GM12878 (cell line): ENCODE measurements at regions not wholly inside any gene's neighbourhood (a gene's known extent, or its start where the extent isn't known, plus 50 kb on each side); places are given as distances from the start of the nearest gene placed in this dataset.

ENCODE experiments used
- ATAC-seq: fragments of 200-7000 bp; cut with Tn5 transposase; 3 replicates; pipeline ENCODE4 v1.9.1; 2020; ENCODE audit warnings: mild to moderate bottlenecking, moderate library complexity
- BruUV-seq: library from RNA; stranded (reverse); fragments of 400-500 nt; replicated peaks from 2 replicates; lab custom pipeline; 2021; lab: Mats Ljungman, UMichigan
- CTCF ChIA-PET: fragments of 300-600 bp; sonication (Branson Sonifier 250); formaldehyde crosslinking; extraction: SDS; loops from one replicate; lab custom pipeline; 2021; ENCODE audit warnings: inconsistent platforms; lab: Yijun Ruan, JAX
- POLR2A ChIA-PET: fragments of 350-600 bp; formaldehyde crosslinking; extraction: SDS; loops from one replicate; lab custom pipeline; 2021; ENCODE audit warnings: inconsistent platforms; lab: Charles Lee
- RAD21 ChIA-PET: fragments of 300-600 bp; sonication (Branson Sonifier 250); formaldehyde crosslinking; loops from one replicate; lab custom pipeline; 2023; ENCODE audit warnings: antibody characterized with exemption; ENCODE audit not compliant: unreplicated experiment; lab: Charles Lee
- SMC1A ChIA-PET: fragments of 300-600 bp; sonication (Branson Sonifier 250); formaldehyde crosslinking; loops from one replicate; lab custom pipeline; 2023; ENCODE audit not compliant: unreplicated experiment, uncharacterized antibody; lab: Charles Lee
- DNase-seq: peaks from one replicate; pipeline ENCODE4 v3.0.0-alpha.2; 2011; ENCODE audit warnings: low read depth, low spot score
- FAIRE-seq: peaks from 3 replicates; lab custom pipeline; 2011; peaks lifted over from hg19 to GRCh38; lab: Jason Lieb, UNC
- H2AFZ ChIP-seq: 2 replicates; pipeline ENCODE4 v1.6.0; 2011; ENCODE audit warnings: low read depth, low read length, control low read depth; ENCODE audit not compliant: control insufficient read depth
- H3K27ac ChIP-seq: 2 replicates; pipeline ENCODE4 v1.5.1; 2011; ENCODE audit warnings: control low read depth; ENCODE audit not compliant: control insufficient read depth, insufficient read depth
- H3K27me3 ChIP-seq, 2 experiments: replicated peaks in 1 of 2; 2 replicates each; pipeline versions ENCODE4 v1.6.0 to v1.6.1; 2011; ENCODE audit warnings: low read length in 1 of 2; ENCODE audit not compliant: control insufficient read depth in 2 of 2, insufficient read depth in 2 of 2
- H3K36me3 ChIP-seq, 2 experiments: 2 replicates each; pipeline ENCODE4 v1.5.1; 2011; ENCODE audit warnings: low read length in 1 of 2; ENCODE audit not compliant: control insufficient read depth in 2 of 2, insufficient read depth in 2 of 2
- H3K4me1 ChIP-seq: 2 replicates; pipeline ENCODE4 v1.6.1; 2011; ENCODE audit warnings: mild to moderate bottlenecking, low read length, moderate library complexity, mixed read lengths; ENCODE audit not compliant: control insufficient read depth, insufficient read depth
- H3K4me2 ChIP-seq: 2 replicates; pipeline ENCODE4 v1.6.0; 2011; ENCODE audit warnings: control low read depth; ENCODE audit not compliant: control insufficient read depth, insufficient read depth
- H3K4me3 ChIP-seq: fragments of 200-600 bp; sonication (generic); 2 replicates; pipeline ENCODE4 v1.5.1; 2016
- H3K79me2 ChIP-seq: 2 replicates; pipeline ENCODE4 v1.6.0; 2011; ENCODE audit warnings: low read length; ENCODE audit not compliant: control insufficient read depth, insufficient read depth
- H3K9ac ChIP-seq: 2 replicates; pipeline ENCODE4 v1.8.0; 2011; ENCODE audit warnings: low read length, control low read depth, mixed read lengths; ENCODE audit not compliant: control insufficient read depth, insufficient read depth
- H3K9me3 ChIP-seq: replicated peaks from 3 replicates; pipeline ENCODE4 v1.5.1; 2011; ENCODE audit warnings: mild to moderate bottlenecking, low read length; ENCODE audit not compliant: control insufficient read depth, insufficient read depth
- H4K20me1 ChIP-seq: 2 replicates; pipeline ENCODE4 v1.6.0; 2011; ENCODE audit not compliant: control insufficient read depth, insufficient read depth
- GABPA ChIP-seq: IDR thresholded peaks from 2 replicates; pipeline ENCODE4 v1.6.1; 2014; ENCODE audit warnings: antibody characterized with exemption, low read depth, mild to moderate bottlenecking, inconsistent platforms
- KAT2A ChIP-seq: conservative IDR thresholded peaks from 2 replicates; pipeline ENCODE4 v1.6.1; 2011; ENCODE audit warnings: low read depth, low read length; ENCODE audit not compliant: control insufficient read depth
- NFXL1 ChIP-seq: fragments of 450-650 bp; IDR thresholded peaks from 2 replicates; pipeline ENCODE4 v1.6.1; 2017; ENCODE audit warnings: antibody characterized with exemption, mild to moderate bottlenecking, borderline replicate concordance
- POLR2AphosphoS5 ChIP-seq: IDR thresholded peaks from 2 replicates; pipeline ENCODE4 v1.6.1; 2011; ENCODE audit warnings: mild to moderate bottlenecking, low read length, inconsistent platforms
- RB1 ChIP-seq: fragments of 450-650 bp; formaldehyde crosslinking; IDR thresholded peaks from 2 replicates; pipeline ENCODE4 v1.6.1; 2017; ENCODE audit warnings: mild to moderate bottlenecking, borderline replicate concordance
- RELA ChIP-seq: fragments of 450-650 bp; IDR thresholded peaks from 2 replicates; pipeline ENCODE4 v1.8.0; 2014; ENCODE audit warnings: borderline replicate concordance; ENCODE audit not compliant: partially characterized antibody
- STAT3 ChIP-seq: IDR thresholded peaks from 2 replicates; pipeline ENCODE4 v1.6.1; 2011; ENCODE audit warnings: low read depth, low read length, improper control_type of control experiment
- ZNF207 ChIP-seq: fragments of 450-650 bp; IDR thresholded peaks from 2 replicates; pipeline ENCODE4 v1.6.1; 2014; ENCODE audit warnings: antibody characterized with exemption, mild to moderate bottlenecking, borderline replicate concordance
- ZNF24 ChIP-seq: fragments of 450-650 bp; IDR thresholded peaks from 2 replicates; pipeline ENCODE4 v1.6.1; 2017; ENCODE audit warnings: antibody characterized with exemption, mild to moderate bottlenecking
- WGBS: methylation state at CpG from one replicate; pipeline ENCODE4 v1.1.6; 2016; ENCODE audit warnings: low lambda C conversion rate; ENCODE audit not compliant: insufficient replicate concordance, insufficient coverage; ENCODE audit errors: missing lambda C conversion rate; 5-methylcytosine and 5-hydroxymethylcytosine counted together
- in situ Hi-C: fragments of 300-500 bp; cut with MboI; formaldehyde crosslinking; loops from 9 replicates; pipeline ENCODE4 v1.14.3; 2018; ENCODE audit warnings: mixed read lengths
- intact Hi-C: fragments of 100-400 bp; cut with micrococcal nuclease; formaldehyde crosslinking; loops from one replicate; pipeline ENCODE4 v1.14.2; 2022; ENCODE audit not compliant: unreplicated experiment
- TF ChIP-seq, protein P1 (sequence below): fragments of 450-650 bp; IDR thresholded peaks from 2 replicates; pipeline ENCODE4 v1.6.1; 2017; ENCODE audit warnings: borderline replicate concordance
- TF ChIP-seq, protein P2 (sequence below): fragments of 450-650 bp; IDR thresholded peaks from 2 replicates; pipeline ENCODE4 v1.6.1; 2016; ENCODE audit warnings: mild to moderate bottlenecking, moderate library complexity, borderline replicate concordance
- TF ChIP-seq, protein P3 (sequence below): fragments of 450-650 bp; formaldehyde crosslinking; IDR thresholded peaks from 2 replicates; pipeline ENCODE4 v1.4.0; 2022; ENCODE audit warnings: mild to moderate bottlenecking, moderate library complexity
- TF ChIP-seq, protein P4 (sequence below): fragments of 450-650 bp; IDR thresholded peaks from 2 replicates; pipeline ENCODE4 v1.6.1; 2016; ENCODE audit warnings: mild to moderate bottlenecking

DNA sequence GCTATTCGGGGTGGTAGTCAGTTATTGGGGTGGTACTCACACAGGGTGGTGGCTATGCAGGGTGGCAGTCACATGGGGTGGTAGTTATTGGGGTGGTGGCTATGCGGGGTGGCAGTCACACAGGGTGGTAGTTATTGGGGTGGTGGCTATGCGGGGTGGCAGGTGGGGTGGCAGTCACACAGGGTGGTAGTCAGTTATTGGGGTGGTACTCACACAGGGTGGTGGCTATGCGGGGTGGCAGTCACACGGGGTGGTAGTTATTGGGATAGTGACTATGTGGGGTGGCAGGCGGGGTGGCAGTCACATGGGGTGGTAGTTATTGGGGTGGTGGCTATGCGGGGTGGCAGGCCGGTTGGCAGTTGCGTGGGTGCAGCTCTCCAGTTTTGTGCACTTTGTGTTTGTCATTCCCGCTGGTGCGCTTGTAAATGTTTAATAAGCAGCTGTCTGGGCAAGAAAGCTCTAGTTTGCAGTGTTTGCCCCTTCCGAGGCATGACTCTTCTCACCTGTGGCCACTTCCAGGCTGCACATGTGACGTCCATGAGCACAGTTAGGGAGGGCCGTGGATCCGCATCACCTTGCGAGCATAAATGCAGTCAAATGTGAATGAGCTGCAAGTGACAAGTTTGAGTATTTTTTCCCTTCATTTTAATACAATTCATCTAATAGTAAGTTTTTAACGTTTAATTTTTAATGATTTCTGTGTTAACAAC is 219.0 kb upstream of the CST7 start:
- ATAC-seq (no peak), FAIRE-seq (no peak), DNase-seq (no peak)
- in situ Hi-C loops, result no loop called here
- Histone ChIP-seq H3K4me2 (no peak overlapping the region), H3K4me3 (no peak overlapping the region), H2AFZ (no peak overlapping the region), H3K9me3 (no peaks in the 10 kb centered on the region), H3K9ac (no peak overlapping the region), H3K4me1 (no peaks in the 10 kb centered on the region), H3K27ac (no peak overlapping the region), H3K79me2 (no peaks in the 10 kb centered on the region), H3K27me3 (no peaks in the 10 kb centered on the region; a peak in 1 of 4 replicates), H4K20me1 (no peaks in the 10 kb centered on the region), H3K36me3 (no peaks in the 10 kb centered on the region)
- ChIA-PET POLR2A (no interaction called here), SMC1A (no interaction called here), CTCF (interaction anchor here (1.1 kb wide), 1 partner anchor 53 kb away, joined by 3 read pairs; no protein-coding TSS in a partner anchor), RAD21 (no interaction called here)
- intact Hi-C loops, result no loop called here
- BruUV-seq, result no TSS peak
- WGBS, result 55% methylated on average over 11 of the region's 17 CpGs
- TF ChIP-seq RELA (no peak), POLR2AphosphoS5 (no peak), KAT2A (no peak), GABPA (no peak), STAT3 (no peak), NFXL1 (no peak), ZNF207 (no peak), RB1 (no peak), ZNF24 (no peak)
- TF ChIP-seq, protein P1, sequence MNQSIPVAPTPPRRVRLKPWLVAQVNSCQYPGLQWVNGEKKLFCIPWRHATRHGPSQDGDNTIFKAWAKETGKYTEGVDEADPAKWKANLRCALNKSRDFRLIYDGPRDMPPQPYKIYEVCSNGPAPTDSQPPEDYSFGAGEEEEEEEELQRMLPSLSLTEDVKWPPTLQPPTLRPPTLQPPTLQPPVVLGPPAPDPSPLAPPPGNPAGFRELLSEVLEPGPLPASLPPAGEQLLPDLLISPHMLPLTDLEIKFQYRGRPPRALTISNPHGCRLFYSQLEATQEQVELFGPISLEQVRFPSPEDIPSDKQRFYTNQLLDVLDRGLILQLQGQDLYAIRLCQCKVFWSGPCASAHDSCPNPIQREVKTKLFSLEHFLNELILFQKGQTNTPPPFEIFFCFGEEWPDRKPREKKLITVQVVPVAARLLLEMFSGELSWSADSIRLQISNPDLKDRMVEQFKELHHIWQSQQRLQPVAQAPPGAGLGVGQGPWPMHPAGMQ, result no peak
- TF ChIP-seq, protein P2, sequence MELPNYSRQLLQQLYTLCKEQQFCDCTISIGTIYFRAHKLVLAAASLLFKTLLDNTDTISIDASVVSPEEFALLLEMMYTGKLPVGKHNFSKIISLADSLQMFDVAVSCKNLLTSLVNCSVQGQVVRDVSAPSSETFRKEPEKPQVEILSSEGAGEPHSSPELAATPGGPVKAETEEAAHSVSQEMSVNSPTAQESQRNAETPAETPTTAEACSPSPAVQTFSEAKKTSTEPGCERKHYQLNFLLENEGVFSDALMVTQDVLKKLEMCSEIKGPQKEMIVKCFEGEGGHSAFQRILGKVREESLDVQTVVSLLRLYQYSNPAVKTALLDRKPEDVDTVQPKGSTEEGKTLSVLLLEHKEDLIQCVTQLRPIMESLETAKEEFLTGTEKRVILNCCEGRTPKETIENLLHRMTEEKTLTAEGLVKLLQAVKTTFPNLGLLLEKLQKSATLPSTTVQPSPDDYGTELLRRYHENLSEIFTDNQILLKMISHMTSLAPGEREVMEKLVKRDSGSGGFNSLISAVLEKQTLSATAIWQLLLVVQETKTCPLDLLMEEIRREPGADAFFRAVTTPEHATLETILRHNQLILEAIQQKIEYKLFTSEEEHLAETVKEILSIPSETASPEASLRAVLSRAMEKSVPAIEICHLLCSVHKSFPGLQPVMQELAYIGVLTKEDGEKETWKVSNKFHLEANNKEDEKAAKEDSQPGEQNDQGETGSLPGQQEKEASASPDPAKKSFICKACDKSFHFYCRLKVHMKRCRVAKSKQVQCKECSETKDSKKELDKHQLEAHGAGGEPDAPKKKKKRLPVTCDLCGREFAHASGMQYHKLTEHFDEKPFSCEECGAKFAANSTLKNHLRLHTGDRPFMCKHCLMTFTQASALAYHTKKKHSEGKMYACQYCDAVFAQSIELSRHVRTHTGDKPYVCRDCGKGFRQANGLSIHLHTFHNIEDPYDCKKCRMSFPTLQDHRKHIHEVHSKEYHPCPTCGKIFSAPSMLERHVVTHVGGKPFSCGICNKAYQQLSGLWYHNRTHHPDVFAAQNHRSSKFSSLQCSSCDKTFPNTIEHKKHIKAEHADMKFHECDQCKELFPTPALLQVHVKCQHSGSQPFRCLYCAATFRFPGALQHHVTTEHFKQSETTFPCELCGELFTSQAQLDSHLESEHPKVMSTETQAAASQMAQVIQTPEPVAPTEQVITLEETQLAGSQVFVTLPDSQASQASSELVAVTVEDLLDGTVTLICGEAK, result no peak
- TF ChIP-seq, protein P3, sequence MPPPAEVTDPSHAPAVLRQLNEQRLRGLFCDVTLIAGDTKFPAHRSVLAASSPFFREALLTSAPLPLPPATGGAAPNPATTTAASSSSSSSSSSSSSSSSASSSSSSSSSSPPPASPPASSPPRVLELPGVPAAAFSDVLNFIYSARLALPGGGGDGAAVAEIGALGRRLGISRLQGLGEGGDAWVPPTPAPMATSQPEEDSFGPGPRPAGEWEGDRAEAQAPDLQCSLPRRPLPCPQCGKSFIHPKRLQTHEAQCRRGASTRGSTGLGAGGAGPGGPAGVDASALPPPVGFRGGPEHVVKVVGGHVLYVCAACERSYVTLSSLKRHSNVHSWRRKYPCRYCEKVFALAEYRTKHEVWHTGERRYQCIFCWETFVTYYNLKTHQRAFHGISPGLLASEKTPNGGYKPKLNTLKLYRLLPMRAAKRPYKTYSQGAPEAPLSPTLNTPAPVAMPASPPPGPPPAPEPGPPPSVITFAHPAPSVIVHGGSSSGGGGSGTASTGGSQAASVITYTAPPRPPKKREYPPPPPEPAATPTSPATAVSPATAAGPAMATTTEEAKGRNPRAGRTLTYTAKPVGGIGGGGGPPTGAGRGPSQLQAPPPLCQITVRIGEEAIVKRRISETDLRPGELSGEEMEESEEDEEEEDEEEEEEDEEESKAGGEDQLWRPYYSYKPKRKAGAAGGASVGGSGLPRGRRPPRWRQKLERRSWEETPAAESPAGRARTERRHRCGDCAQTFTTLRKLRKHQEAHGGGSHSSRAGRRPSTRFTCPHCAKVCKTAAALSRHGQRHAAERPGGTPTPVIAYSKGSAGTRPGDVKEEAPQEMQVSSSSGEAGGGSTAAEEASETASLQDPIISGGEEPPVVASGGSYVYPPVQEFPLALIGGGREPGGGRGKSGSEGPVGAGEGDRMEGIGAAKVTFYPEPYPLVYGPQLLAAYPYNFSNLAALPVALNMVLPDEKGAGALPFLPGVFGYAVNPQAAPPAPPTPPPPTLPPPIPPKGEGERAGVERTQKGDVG (CRISPR knock-in tag), result no peak
- TF ChIP-seq, protein P4, sequence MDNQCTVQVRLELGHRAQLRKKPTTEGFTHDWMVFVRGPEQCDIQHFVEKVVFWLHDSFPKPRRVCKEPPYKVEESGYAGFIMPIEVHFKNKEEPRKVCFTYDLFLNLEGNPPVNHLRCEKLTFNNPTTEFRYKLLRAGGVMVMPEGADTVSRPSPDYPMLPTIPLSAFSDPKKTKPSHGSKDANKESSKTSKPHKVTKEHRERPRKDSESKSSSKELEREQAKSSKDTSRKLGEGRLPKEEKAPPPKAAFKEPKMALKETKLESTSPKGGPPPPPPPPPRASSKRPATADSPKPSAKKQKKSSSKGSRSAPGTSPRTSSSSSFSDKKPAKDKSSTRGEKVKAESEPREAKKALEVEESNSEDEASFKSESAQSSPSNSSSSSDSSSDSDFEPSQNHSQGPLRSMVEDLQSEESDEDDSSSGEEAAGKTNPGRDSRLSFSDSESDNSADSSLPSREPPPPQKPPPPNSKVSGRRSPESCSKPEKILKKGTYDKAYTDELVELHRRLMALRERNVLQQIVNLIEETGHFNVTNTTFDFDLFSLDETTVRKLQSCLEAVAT, result no peak
